ENCODE measurements at regions not wholly inside any gene's neighbourhood (a gene's known extent, or its start where the extent isn't known, plus 50 kb on each side); places are given as distances from the start of the nearest gene placed in this dataset.

GRCh38 chr11:19472679-19473078 is 231.9 kb upstream of the E2F8 start:
- Mint-ChIP-seq H3K36me3 (ENCODE audit: insufficient read depth) (no peaks in the 10 kb centered on the region), H3K4me1 (ENCODE audit: low read depth) (peaks cover 2% of the 10 kb centered on the region), H3K27ac (no peak overlapping the region), H3K9me3 (ENCODE audit: low read depth) (no peaks in the 10 kb centered on the region), H3K4me3 (ENCODE audit: low read depth) (no peak overlapping the region), H3K27me3 (peaks cover 16% of the 10 kb centered on the region)
- no peak for TF ChIP-seq CTCF (IDR thresholded peaks at IDR 0.05; ENCODE audit: unreplicated experiment)
- DNase-seq (ENCODE audit: low spot score, unreplicated experiment), result no peak

GRCh38 chr11:19467904-19468303 is 227.2 kb upstream of the E2F8 start:
- no peak for DNase-seq (ENCODE audit: low spot score, unreplicated experiment)
- H3K4me1 Mint-ChIP-seq (ENCODE audit: low read depth), result no peaks in the 10 kb centered on the region
- no peaks in the 10 kb centered on the region for H3K9me3 Mint-ChIP-seq (ENCODE audit: low read depth)
- H3K27me3 Mint-ChIP-seq, result peaks cover 30% of the 10 kb centered on the region
- no peaks in the 10 kb centered on the region for H3K36me3 Mint-ChIP-seq (ENCODE audit: insufficient read depth)
- H3K27ac Mint-ChIP-seq, result no peak overlapping the region
- no peak for TF ChIP-seq CTCF (IDR thresholded peaks at IDR 0.05; ENCODE audit: unreplicated experiment)
- no peak overlapping the region for H3K4me3 Mint-ChIP-seq (ENCODE audit: low read depth)

- TF ChIP-seq CTCF (IDR thresholded peaks at IDR 0.05; ENCODE audit: unreplicated experiment), result no peak
- H3K4me3 Mint-ChIP-seq (ENCODE audit: low read depth), result no peak overlapping the region
- H3K27me3 Mint-ChIP-seq, result peaks cover 30% of the 10 kb centered on the region
- no peak for DNase-seq (ENCODE audit: low spot score, unreplicated experiment)
- H3K36me3 Mint-ChIP-seq (ENCODE audit: insufficient read depth), result no peaks in the 10 kb centered on the region
- H3K9me3 Mint-ChIP-seq (ENCODE audit: low read depth), result no peaks in the 10 kb centered on the region
- no peaks in the 10 kb centered on the region for H3K4me1 Mint-ChIP-seq (ENCODE audit: low read depth)
- H3K27ac Mint-ChIP-seq, result no peak overlapping the region
Observed at GRCh38 chr11:19466314-19466713, 225.6 kb upstream of the E2F8 start.

GRCh38 chr11:19463976-19464375 is 223.2 kb upstream of the E2F8 start:
- Mint-ChIP-seq H3K36me3 (ENCODE audit: insufficient read depth) (no peaks in the 10 kb centered on the region), H3K4me1 (ENCODE audit: low read depth) (no peaks in the 10 kb centered on the region)

GRCh38 chr11:19460718-19461405 is 220.1 kb upstream of the E2F8 start:
- Mint-ChIP-seq H3K27me3 (peaks cover 15% of the 10 kb centered on the region), H3K4me1 (ENCODE audit: low read depth) (no peaks in the 10 kb centered on the region), H3K36me3 (ENCODE audit: insufficient read depth) (no peaks in the 10 kb centered on the region), H3K27ac (no peak overlapping the region), H3K9me3 (ENCODE audit: low read depth) (no peaks in the 10 kb centered on the region), H3K4me3 (ENCODE audit: low read depth) (no peak overlapping the region)
- DNase-seq (ENCODE audit: low spot score, unreplicated experiment), result no peak
- TF ChIP-seq CTCF (IDR thresholded peaks at IDR 0.05; ENCODE audit: unreplicated experiment), result no peak

More at GRCh38 chr11:19463976-19464375, 223.2 kb upstream of the E2F8 start:
- Mint-ChIP-seq H3K4me3 (ENCODE audit: low read depth) (no peak overlapping the region), H3K27me3 (peaks cover 24% of the 10 kb centered on the region), H3K9me3 (ENCODE audit: low read depth) (no peaks in the 10 kb centered on the region), H3K27ac (no peak overlapping the region)
- no peak for DNase-seq (ENCODE audit: low spot score, unreplicated experiment)
- TF ChIP-seq CTCF (IDR thresholded peaks at IDR 0.05; ENCODE audit: unreplicated experiment), result no peak

Data from progenitor cell of endocrine pancreas (in vitro differentiated cells).